CD14-positive monocyte (primary cell): ENCODE measurements at regions not wholly inside any gene's neighbourhood (a gene's known extent, or its start where the extent isn't known, plus 50 kb on each side); places are given as distances from the start of the nearest gene placed in this dataset.
"Not testable (repeated sequence)": the region's sequence is repeated elsewhere in the genome, so short reads cannot be mapped to it uniquely, and the experiment has no call there.

Experiments used
- DNase-seq, 3 donors: peaks; one replicate each; pipeline ENCODE4 v3.0.0-alpha.2; 2011 to 2022
- H2AFZ ChIP-seq: 2 replicates; pipeline ENCODE4 v1.6.0; 2012; ENCODE audit warnings: mild to moderate bottlenecking, low read depth, low read length, inconsistent platforms; ENCODE audit not compliant: insufficient read depth, poor library complexity, severe bottlenecking
- H3K27ac ChIP-seq, 2 donors: 1 replicate in 1 of 2; 2 replicates in 1 of 2; pipeline ENCODE4 v1.5.1; 2012 to 2013; ENCODE audit warnings: low read length in 2 of 2, control low read depth in 1 of 2, inconsistent platforms in 1 of 2, low read depth in 1 of 2, mild to moderate bottlenecking in 1 of 2
- H3K27me3 ChIP-seq, 2 donors: one replicate each; pipeline versions ENCODE4 v1.6.0 to v1.6.1; 2011 to 2013; ENCODE audit warnings: low read length in 2 of 2; ENCODE audit not compliant: control insufficient read depth in 2 of 2, insufficient read depth in 2 of 2
- H3K36me3 ChIP-seq, 2 donors: replicated peaks in 1 of 2; 1 replicate in 1 of 2; 2 replicates in 1 of 2; pipeline versions ENCODE4 v1.5.1 to v1.6.1; 2012 to 2013; ENCODE audit warnings: low read length in 2 of 2, control low read depth in 1 of 2, inconsistent platforms in 1 of 2, mild to moderate bottlenecking in 1 of 2; ENCODE audit not compliant: insufficient read depth in 2 of 2, control insufficient read depth in 1 of 2
- H3K4me1 ChIP-seq, 2 donors: 1 replicate in 1 of 2; 2 replicates in 1 of 2; pipeline versions ENCODE4 v1.5.1 to v1.6.1; 2012 to 2013; ENCODE audit warnings: low read length in 2 of 2, control low read depth in 1 of 2, inconsistent platforms in 1 of 2, mild to moderate bottlenecking in 1 of 2, moderate library complexity in 1 of 2; ENCODE audit not compliant: insufficient read depth in 2 of 2, control insufficient read depth in 1 of 2
- H3K4me2 ChIP-seq: replicated peaks from 2 replicates; pipeline ENCODE3; 2012; ENCODE audit warnings: low read length, moderate library complexity, mild to moderate bottlenecking; ENCODE audit not compliant: poor library complexity, severe bottlenecking; ENCODE audit errors: extremely low read depth
- H3K4me3 ChIP-seq, 3 experiments: fragments of 200-600 bp in 1 of 3; sonication (generic) in 1 of 3; replicated peaks in 1 of 3; 1 replicate in 2 of 3; 2 replicates in 1 of 3; pipeline ENCODE4 v1.5.1; 2011 to 2013; ENCODE audit warnings: low read length in 3 of 3, mild to moderate bottlenecking in 3 of 3, control low read depth in 2 of 3, low read depth in 2 of 3, inconsistent platforms in 1 of 3, moderate library complexity in 1 of 3
- H3K79me2 ChIP-seq: 2 replicates; pipeline ENCODE4 v1.6.0; 2012; ENCODE audit warnings: mild to moderate bottlenecking, control low read depth, inconsistent platforms, low read length, moderate library complexity; ENCODE audit not compliant: insufficient read depth
- H3K9ac ChIP-seq: 2 replicates; pipeline ENCODE4 v1.6.0; 2017; ENCODE audit warnings: low read length, mild to moderate bottlenecking; ENCODE audit not compliant: insufficient read depth, poor library complexity, severe bottlenecking
- H3K9me3 ChIP-seq, 2 donors: replicated peaks in 1 of 2; 1 replicate in 1 of 2; 2 replicates in 1 of 2; pipeline versions ENCODE4 v1.5.1 to v1.6.1; 2012 to 2013; ENCODE audit warnings: low read length in 2 of 2, control low read depth in 1 of 2; ENCODE audit not compliant: control insufficient read depth in 1 of 2, insufficient read depth in 1 of 2
- H4K20me1 ChIP-seq: 2 replicates; pipeline ENCODE4 v1.6.0; 2012; ENCODE audit warnings: mild to moderate bottlenecking, low read length, control low read depth, moderate library complexity; ENCODE audit not compliant: insufficient read depth
- H3K27ac Mint-ChIP-seq, 7 donors: one replicate each; pipeline ENCODE4 v1.8.0; 2020; ENCODE audit warnings: mild to moderate bottlenecking in 7 of 7, mixed read lengths in 7 of 7, moderate library complexity in 6 of 7, inconsistent platforms in 2 of 7
- H3K27me3 Mint-ChIP-seq, 3 donors: one replicate each; pipeline ENCODE4 v1.8.0; 2021 to 2022; ENCODE audit warnings: low read depth in 3 of 3, mild to moderate bottlenecking in 3 of 3, mixed read lengths in 3 of 3, moderate library complexity in 3 of 3, inconsistent platforms in 1 of 3
- H3K36me3 Mint-ChIP-seq, 2 donors: one replicate each; pipeline ENCODE4 v1.8.0; 2020; ENCODE audit warnings: mixed read lengths in 2 of 2, inconsistent platforms in 1 of 2, mild to moderate bottlenecking in 1 of 2
- H3K4me1 Mint-ChIP-seq: one replicate; pipeline ENCODE4 v1.8.0; 2020; ENCODE audit warnings: mild to moderate bottlenecking, mixed read lengths
- H3K4me3 Mint-ChIP-seq, 2 donors: one replicate each; pipeline ENCODE4 v1.8.0; 2020; ENCODE audit warnings: mild to moderate bottlenecking in 2 of 2, mixed read lengths in 2 of 2, moderate library complexity in 1 of 2
- H3K9me3 Mint-ChIP-seq, 7 donors: one replicate each; pipeline ENCODE4 v1.8.0; 2020 to 2022; ENCODE audit warnings: mixed read lengths in 7 of 7, mild to moderate bottlenecking in 6 of 7, moderate library complexity in 6 of 7, inconsistent platforms in 2 of 7
- CTCF ChIP-seq: fragments of 200-600 bp; IDR thresholded peaks from one replicate; pipeline ENCODE4 v1.8.0; 2022; ENCODE audit warnings: antibody characterized with exemption, mild to moderate bottlenecking
- WGBS: methylation state at CpG from one replicate; pipeline ENCODE4 v1.1.5; 2013; ENCODE audit warnings: missing lambda C conversion rate; ENCODE audit not compliant: insufficient coverage; 5-methylcytosine and 5-hydroxymethylcytosine counted together
- intact Hi-C, 2 donors: fragments of 100-400 bp; cut with micrococcal nuclease; formaldehyde crosslinking; loops; one replicate each; pipeline versions ENCODE4 v1.15.0 to v1.15.1; 2023

GRCh38 chr21:17128132-17128531 is 384.7 kb upstream of the CXADR start:
- H3K4me3 ChIP-seq: no peak overlapping the region
- no peak overlapping the region for H3K27ac ChIP-seq
- H4K20me1 ChIP-seq: no peaks in the 10 kb centered on the region
- H3K9me3 ChIP-seq: peaks cover 22 to 26% of the 10 kb centered on the region in 2 donors
- no peak for DNase-seq
- no peaks in the 10 kb centered on the region for H3K36me3 ChIP-seq
- H3K27me3 ChIP-seq: no peaks in the 10 kb centered on the region
- Mint-ChIP-seq H3K27me3 (no peaks in the 10 kb centered on the region), H3K36me3 (no peaks in the 10 kb centered on the region), H3K4me1 (no peaks in the 10 kb centered on the region), H3K27ac (no peak overlapping the region), H3K9me3 (peaks cover under 1 to 18% (median 7%) of the 10 kb centered on the region in 7 donors), H3K4me3 (no peak overlapping the region)
- no peak for TF ChIP-seq CTCF
- intact Hi-C loops: no loop called here
- H3K79me2 ChIP-seq: no peaks in the 10 kb centered on the region
- 67% methylated on average over 1 of the region's 5 CpGs for WGBS
- H3K4me1 ChIP-seq: no peaks in the 10 kb centered on the region
- H3K4me2 ChIP-seq: no peak overlapping the region
- no peak overlapping the region for H2AFZ ChIP-seq
- H3K9ac ChIP-seq: no peak overlapping the region

GRCh38 chr21:17139159-17139558 is 373.7 kb upstream of the CXADR start:
- H2AFZ ChIP-seq, H3K4me1 Mint-ChIP-seq, H4K20me1 ChIP-seq, H3K27me3 ChIP-seq, H3K79me2 ChIP-seq, intact Hi-C loops, H3K4me1 ChIP-seq, H3K27ac ChIP-seq, H3K9ac ChIP-seq, H3K27me3 Mint-ChIP-seq, H3K9me3 ChIP-seq, H3K36me3 Mint-ChIP-seq, H3K27ac Mint-ChIP-seq, H3K36me3 ChIP-seq, DNase-seq: not testable (repeated sequence)
- H3K4me2 ChIP-seq: peak overlapping the region; percentile 43
- Mint-ChIP-seq H3K4me3 (peak overlapping the region; percentile 49 to 68), H3K9me3 (peaks cover 0 to 12% (median 7%) of the 10 kb centered on the region in 7 donors)
- WGBS: 69% methylated on average over 2 of the region's 3 CpGs
- H3K4me3 ChIP-seq: peak overlapping the region in 2 of 3 experiments; percentile 39 to 55
